Vagina (tissue), 2 donors: ENCODE measurements at regions not wholly inside any gene's neighbourhood (a gene's known extent, or its start where the extent isn't known, plus 50 kb on each side); places are given as distances from the start of the nearest gene placed in this dataset.

Experiments
- CTCF ChIP-seq, 3 experiments: fragments of 450-650 bp in 2 of 3; fragments of 200-600 bp in 1 of 3; sonication (generic) in 1 of 3; IDR thresholded peaks; one replicate each; pipeline ENCODE4 v1.5.1; 2017 to 2019; ENCODE audit warnings: antibody characterized with exemption in 3 of 3, mild to moderate bottlenecking in 2 of 3, moderate library complexity in 2 of 3
- POLR2A ChIP-seq, 2 donors: fragments of 450-650 bp; IDR thresholded peaks; one replicate each; pipeline ENCODE4 v1.6.1; 2017; ENCODE audit warnings: antibody characterized with exemption in 2 of 2, mild to moderate bottlenecking in 2 of 2, moderate library complexity in 2 of 2

GRCh38 chr17:33385713-33386112 lies 92.6 kb upstream of the ASIC2 start:
- TF ChIP-seq CTCF (IDR thresholded peaks at IDR 0.05) = no peak
- TF ChIP-seq POLR2A (IDR thresholded peaks at IDR 0.05) = no peak
